Sigmoid colon (tissue), 6 donors: ENCODE measurements at regions not wholly inside any gene's neighbourhood (a gene's known extent, or its start where the extent isn't known, plus 50 kb on each side); places are given as distances from the start of the nearest gene placed in this dataset.

Experiments used
- DNase-seq: peaks from one replicate; pipeline ENCODE4 v3.0.0-alpha.2; 2019
- H3K27ac ChIP-seq, 4 donors: fragments of 200-600 bp; sonication (generic); one replicate each; pipeline ENCODE4 v1.5.1; 2016 to 2019; ENCODE audit warnings: mild to moderate bottlenecking in 1 of 4
- H3K27me3 ChIP-seq, 3 donors: fragments of 200-600 bp; sonication (generic); one replicate each; pipeline ENCODE4 v1.5.1; 2019; ENCODE audit warnings: mild to moderate bottlenecking in 1 of 3
- H3K36me3 ChIP-seq, 4 donors: fragments of 200-600 bp; sonication (generic); one replicate each; pipeline ENCODE4 v1.5.1; 2016 to 2019
- H3K4me1 ChIP-seq, 4 donors: fragments of 200-600 bp; sonication (generic); one replicate each; pipeline ENCODE4 v1.5.1; 2017 to 2019
- H3K4me3 ChIP-seq, 4 donors: fragments of 200-600 bp; sonication (generic); one replicate each; pipeline ENCODE4 v1.5.1; 2017 to 2019; ENCODE audit warnings: mild to moderate bottlenecking in 2 of 4, moderate library complexity in 1 of 4
- H3K9me3 ChIP-seq, 4 donors: fragments of 200-600 bp in 3 of 4; sonication (generic) in 3 of 4; one replicate each; pipeline versions ENCODE4 v1.5.1 to v1.6.1; 2013 to 2019
- EP300 ChIP-seq, 4 donors: sonication (generic); formaldehyde crosslinking; IDR thresholded peaks; one replicate each; pipeline ENCODE4 v1.6.1; 2017; ENCODE audit warnings: antibody characterized with exemption in 4 of 4
- POLR2A ChIP-seq, 2 donors: fragments of 450-650 bp; IDR thresholded peaks; one replicate each; pipeline ENCODE4 v1.6.1; 2016; ENCODE audit warnings: antibody characterized with exemption in 2 of 2, mild to moderate bottlenecking in 2 of 2, moderate library complexity in 2 of 2
- POLR2AphosphoS5 ChIP-seq, 4 donors: sonication (generic); formaldehyde crosslinking; IDR thresholded peaks; one replicate each; pipeline ENCODE4 v1.6.1; 2017; ENCODE audit warnings: antibody characterized with exemption in 4 of 4
- WGBS, 2 donors: extraction: QIAGEN DNeasy Blood & Tissue Kit; methylation state at CpG; one replicate each; pipeline ENCODE4 v1.1.7; 2013; 5-methylcytosine and 5-hydroxymethylcytosine counted together
- intact Hi-C: fragments of 100-400 bp; cut with DNase I; formaldehyde crosslinking; loops from one replicate; pipeline ENCODE4 v1.15.1; 2023
- TF ChIP-seq, protein P1 (sequence below), 4 experiments: fragments of 450-650 bp in 3 of 4; fragments of 200-600 bp in 1 of 4; IDR thresholded peaks; one replicate each; pipeline ENCODE4 v1.5.1; 2016 to 2019; ENCODE audit warnings: antibody characterized with exemption in 4 of 4, mild to moderate bottlenecking in 3 of 4, moderate library complexity in 2 of 4
- donor health status: healthy with polysubstance abuse.
- donor health status: healthy.

GRCh38 chr2:74041182-74041581, 56.5 kb downstream of the TET3 start:
- no peak overlapping the region for H3K27ac ChIP-seq
- intact Hi-C loops: no loop called here
- no peaks in the 10 kb centered on the region for H3K9me3 ChIP-seq
- no peak for TF ChIP-seq POLR2AphosphoS5 (IDR thresholded peaks at IDR 0.05)
- TF ChIP-seq POLR2A (IDR thresholded peaks at IDR 0.05): no peak
- TF ChIP-seq EP300 (IDR thresholded peaks at IDR 0.05): no peak
- TF ChIP-seq, protein P1, sequence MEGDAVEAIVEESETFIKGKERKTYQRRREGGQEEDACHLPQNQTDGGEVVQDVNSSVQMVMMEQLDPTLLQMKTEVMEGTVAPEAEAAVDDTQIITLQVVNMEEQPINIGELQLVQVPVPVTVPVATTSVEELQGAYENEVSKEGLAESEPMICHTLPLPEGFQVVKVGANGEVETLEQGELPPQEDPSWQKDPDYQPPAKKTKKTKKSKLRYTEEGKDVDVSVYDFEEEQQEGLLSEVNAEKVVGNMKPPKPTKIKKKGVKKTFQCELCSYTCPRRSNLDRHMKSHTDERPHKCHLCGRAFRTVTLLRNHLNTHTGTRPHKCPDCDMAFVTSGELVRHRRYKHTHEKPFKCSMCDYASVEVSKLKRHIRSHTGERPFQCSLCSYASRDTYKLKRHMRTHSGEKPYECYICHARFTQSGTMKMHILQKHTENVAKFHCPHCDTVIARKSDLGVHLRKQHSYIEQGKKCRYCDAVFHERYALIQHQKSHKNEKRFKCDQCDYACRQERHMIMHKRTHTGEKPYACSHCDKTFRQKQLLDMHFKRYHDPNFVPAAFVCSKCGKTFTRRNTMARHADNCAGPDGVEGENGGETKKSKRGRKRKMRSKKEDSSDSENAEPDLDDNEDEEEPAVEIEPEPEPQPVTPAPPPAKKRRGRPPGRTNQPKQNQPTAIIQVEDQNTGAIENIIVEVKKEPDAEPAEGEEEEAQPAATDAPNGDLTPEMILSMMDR (IDR thresholded peaks at IDR 0.05): no peak
- peaks cover 0 to 2% (median 0%) of the 10 kb centered on the region in 4 donors for H3K36me3 ChIP-seq
- DNase-seq: no peak
- H3K4me3 ChIP-seq: no peak overlapping the region
- no peaks in the 10 kb centered on the region for H3K4me1 ChIP-seq
- WGBS, 2 donors: 64 to 93% methylated on average over 3 of the region's 3 CpGs
- no peaks in the 10 kb centered on the region for H3K27me3 ChIP-seq

GRCh38 chr2:74041726-74042125, 57.0 kb downstream of the TET3 start:
- DNase-seq: no peak
- Histone ChIP-seq H3K27ac (no peak overlapping the region), H3K9me3 (no peaks in the 10 kb centered on the region), H3K4me3 (no peak overlapping the region), H3K27me3 (no peaks in the 10 kb centered on the region), H3K4me1 (no peaks in the 10 kb centered on the region), H3K36me3 (peaks cover 0 to 7% (median 0%) of the 10 kb centered on the region in 4 donors)
- no peak for TF ChIP-seq EP300 (IDR thresholded peaks at IDR 0.05)
- TF ChIP-seq, protein P1 (IDR thresholded peaks at IDR 0.05): no peak
- no peak for TF ChIP-seq POLR2A (IDR thresholded peaks at IDR 0.05)
- no peak for TF ChIP-seq POLR2AphosphoS5 (IDR thresholded peaks at IDR 0.05)
- intact Hi-C loops: no loop called here
- WGBS, 2 donors: 98 to 100% methylated on average over 1 of the region's 1 CpG

DNA sequence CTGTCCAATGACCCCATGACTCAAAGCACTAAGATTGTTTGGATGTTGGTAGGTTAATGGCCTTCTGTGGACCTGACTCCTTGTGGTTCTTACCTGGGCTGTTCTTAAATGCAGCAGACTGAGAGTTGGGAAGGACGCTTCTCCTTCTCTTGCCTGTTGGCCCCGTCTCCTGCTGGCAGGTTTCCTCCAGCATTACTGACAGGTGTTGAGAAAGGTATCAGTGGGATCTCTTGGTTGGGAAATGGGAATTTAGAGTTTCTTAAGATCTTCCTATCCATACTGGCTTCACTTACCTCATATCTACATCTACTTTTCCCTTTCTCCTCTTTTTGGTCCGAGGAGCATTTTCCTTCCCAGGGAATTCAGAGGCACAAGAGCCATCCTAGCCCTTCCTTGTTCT, 57.9 kb downstream of the TET3 start:
- 97 to 100% methylated on average over 3 of the region's 3 CpGs for WGBS, 2 donors
- H3K4me1 ChIP-seq: no peaks in the 10 kb centered on the region
- no peaks in the 10 kb centered on the region for H3K27me3 ChIP-seq
- no peak overlapping the region for H3K27ac ChIP-seq
- H3K36me3 ChIP-seq: peaks cover 0 to 12% (median 0%) of the 10 kb centered on the region in 4 donors
- no peak for DNase-seq
- intact Hi-C loops: no loop called here
- H3K9me3 ChIP-seq: no peaks in the 10 kb centered on the region
- no peak for TF ChIP-seq POLR2AphosphoS5 (IDR thresholded peaks at IDR 0.05)
- TF ChIP-seq POLR2A (IDR thresholded peaks at IDR 0.05): no peak
- no peak overlapping the region for H3K4me3 ChIP-seq

GRCh38 chr2:74043345-74044329, 58.9 kb downstream of the TET3 start:
- Histone ChIP-seq H3K36me3 (peaks cover 0 to 15% (median 0%) of the 10 kb centered on the region in 4 donors), H3K27me3 (no peaks in the 10 kb centered on the region), H3K9me3 (no peaks in the 10 kb centered on the region), H3K4me3 (no peak overlapping the region), H3K27ac (no peak overlapping the region), H3K4me1 (no peaks in the 10 kb centered on the region)
- WGBS, 2 donors: 90 to 95% methylated on average over 6 of the region's 6 CpGs
- DNase-seq: no peak
- TF ChIP-seq EP300 (IDR thresholded peaks at IDR 0.05) (no peak), POLR2AphosphoS5 (IDR thresholded peaks at IDR 0.05) (no peak), POLR2A (IDR thresholded peaks at IDR 0.05) (no peak)
- TF ChIP-seq, protein P1 (IDR thresholded peaks at IDR 0.05): no peak
- intact Hi-C loops: no loop called here

DNA sequence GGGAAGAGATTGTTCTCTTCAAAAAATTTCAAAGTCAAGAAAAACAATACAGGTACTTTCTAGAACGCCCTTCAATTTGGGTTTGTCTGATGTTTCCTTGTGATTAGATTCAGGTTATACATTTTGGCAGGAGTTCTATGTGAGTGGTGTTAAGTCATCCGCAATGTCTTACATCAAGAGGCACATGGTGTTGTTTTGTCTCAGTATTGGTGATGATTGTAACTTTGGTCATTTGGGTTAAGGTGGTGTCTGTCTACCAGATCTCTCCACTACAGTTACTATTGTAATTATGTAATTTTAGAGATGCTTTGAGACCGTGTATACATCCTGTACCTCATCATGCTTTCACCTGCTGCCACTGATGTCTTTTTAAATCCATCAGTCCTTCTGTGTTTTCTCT, 60.3 kb downstream of the TET3 start:
- no peak for TF ChIP-seq EP300 (IDR thresholded peaks at IDR 0.05)
- TF ChIP-seq, protein P1 (IDR thresholded peaks at IDR 0.05): no peak
- TF ChIP-seq POLR2A (IDR thresholded peaks at IDR 0.05): no peak
- TF ChIP-seq POLR2AphosphoS5 (IDR thresholded peaks at IDR 0.05): no peak
- Histone ChIP-seq H3K27ac (no peak overlapping the region), H3K4me3 (no peak overlapping the region), H3K4me1 (no peaks in the 10 kb centered on the region), H3K9me3 (no peaks in the 10 kb centered on the region), H3K27me3 (no peaks in the 10 kb centered on the region), H3K36me3 (peaks cover 0 to 15% (median 0%) of the 10 kb centered on the region in 4 donors)
- DNase-seq: no peak
- 91 to 95% methylated on average over 3 of the region's 3 CpGs for WGBS, 2 donors
- intact Hi-C loops: no loop called here
